ENCODE measurements at regions not wholly inside any gene's neighbourhood (a gene's known extent, or its start where the extent isn't known, plus 50 kb on each side); places are given as distances from the start of the nearest gene placed in this dataset.

GRCh38 chr3:150131663-150132062, 161.0 kb upstream of the PFN2 start:
- no peak overlapping the region for H3K9ac ChIP-seq (ENCODE audit: low read depth, low read length)
- no peak overlapping the region for H3K23ac ChIP-seq (ENCODE audit: low read depth, low read length)
- no peak overlapping the region for H2AK9ac ChIP-seq (replicated peaks; ENCODE audit: low read depth, low read length, poor library complexity)
- no peak overlapping the region for H4K91ac ChIP-seq (ENCODE audit: insufficient read depth, low read depth, low read length)
- H3K4me1 ChIP-seq (ENCODE audit: control insufficient read depth, insufficient read depth, low read length) = peaks cover 3% of the 10 kb centered on the region; the same call in 1 of the 2 replicates
- in situ Hi-C loops (cut with MboI; ENCODE audit: low sequenced_read_pairs) = no loop called here
- WGBS, 2 experiments (ENCODE audit: extremely low coverage in 2 of 2, insufficient read length in 1 of 2) = no CpG with 5 or more reads among the region's 3 CpGs
- no TSS peak for BruUV-seq (replicated peaks)
- no peak overlapping the region for H2AK5ac ChIP-seq (ENCODE audit: low read depth, low read length)
- no peak overlapping the region for H3K14ac ChIP-seq (replicated peaks; ENCODE audit: low read depth, low read length)
- no peak overlapping the region for H3K4ac ChIP-seq (ENCODE audit: low read depth, low read length)
- no peaks in the 10 kb centered on the region for H3K27me3 ChIP-seq (ENCODE audit: control insufficient read depth, insufficient read depth, low read length)
- H2AFZ ChIP-seq (replicated peaks; ENCODE audit: low read length, poor library complexity) = no peak overlapping the region
- no peak overlapping the region for H2BK20ac ChIP-seq (ENCODE audit: low read depth, low read length)
- DNase-seq = no peak
- H3K56ac ChIP-seq (ENCODE audit: extremely low read depth, insufficient read depth, low read length) = no peak overlapping the region
- no peak overlapping the region for H3K18ac ChIP-seq (ENCODE audit: low read depth, low read length)
- H3K36me3 ChIP-seq (ENCODE audit: control insufficient read depth, insufficient read depth, low read length) = no peaks in the 10 kb centered on the region
- no peak overlapping the region for H2BK15ac ChIP-seq (ENCODE audit: low read depth, low read length)
- ATAC-seq (ENCODE audit: low read depth) = no peak
- intact Hi-C loops (cut with micrococcal nuclease) = no loop called here
- dilution Hi-C loops (cut with HindIII; ENCODE audit: low sequenced_read_pairs, unreplicated experiment) = no loop called here
- H4K5ac ChIP-seq (ENCODE audit: low read depth, low read length) = no peak overlapping the region
- H2BK120ac ChIP-seq (ENCODE audit: low read depth, low read length) = no peak overlapping the region
- TF ChIP-seq POLR2A (IDR thresholded peaks at IDR 0.05; ENCODE audit: low read depth, low read length) (no peak), CHD1 (IDR thresholded peaks at IDR 0.05; ENCODE audit: low read depth, low read length) (no peak), RFX5 (IDR thresholded peaks at IDR 0.05; ENCODE audit: low read depth, low read length) (no peak)
- no peaks in the 10 kb centered on the region for H3K9me1 ChIP-seq (ENCODE audit: insufficient read depth, low read length)
- POLR2A ChIA-PET (ENCODE audit: unreplicated experiment) = no interaction called here
- CTCF ChIA-PET = no interaction called here
- H4K20me1 ChIP-seq (ENCODE audit: insufficient read depth, low read length) = no peaks in the 10 kb centered on the region
- H4K8ac ChIP-seq (ENCODE audit: low read depth in 2 of 2, low read length in 2 of 2) = no peak overlapping the region
- H3K9me3 ChIP-seq (ENCODE audit: control insufficient read depth, insufficient read depth, low read length) = no peaks in the 10 kb centered on the region
- H3K79me1 ChIP-seq (ENCODE audit: low read depth in 1 of 2, low read length in 2 of 2) = no peaks in the 10 kb centered on the region
- no peak overlapping the region for H3K4me2 ChIP-seq (ENCODE audit: low read depth, low read length)
- no peak overlapping the region for H3K27ac ChIP-seq (ENCODE audit: insufficient read depth, low read length)
- H3K4me3 ChIP-seq (ENCODE audit: insufficient read depth, low read depth, low read length) = no peak overlapping the region
- H2BK5ac ChIP-seq (ENCODE audit: low read depth, low read length, poor library complexity, severe bottlenecking) = no peak overlapping the region

Data from IMR-90 (cell line).